ENCODE measurements at regions not wholly inside any gene's neighbourhood (a gene's known extent, or its start where the extent isn't known, plus 50 kb on each side); places are given as distances from the start of the nearest gene placed in this dataset.

DNA sequence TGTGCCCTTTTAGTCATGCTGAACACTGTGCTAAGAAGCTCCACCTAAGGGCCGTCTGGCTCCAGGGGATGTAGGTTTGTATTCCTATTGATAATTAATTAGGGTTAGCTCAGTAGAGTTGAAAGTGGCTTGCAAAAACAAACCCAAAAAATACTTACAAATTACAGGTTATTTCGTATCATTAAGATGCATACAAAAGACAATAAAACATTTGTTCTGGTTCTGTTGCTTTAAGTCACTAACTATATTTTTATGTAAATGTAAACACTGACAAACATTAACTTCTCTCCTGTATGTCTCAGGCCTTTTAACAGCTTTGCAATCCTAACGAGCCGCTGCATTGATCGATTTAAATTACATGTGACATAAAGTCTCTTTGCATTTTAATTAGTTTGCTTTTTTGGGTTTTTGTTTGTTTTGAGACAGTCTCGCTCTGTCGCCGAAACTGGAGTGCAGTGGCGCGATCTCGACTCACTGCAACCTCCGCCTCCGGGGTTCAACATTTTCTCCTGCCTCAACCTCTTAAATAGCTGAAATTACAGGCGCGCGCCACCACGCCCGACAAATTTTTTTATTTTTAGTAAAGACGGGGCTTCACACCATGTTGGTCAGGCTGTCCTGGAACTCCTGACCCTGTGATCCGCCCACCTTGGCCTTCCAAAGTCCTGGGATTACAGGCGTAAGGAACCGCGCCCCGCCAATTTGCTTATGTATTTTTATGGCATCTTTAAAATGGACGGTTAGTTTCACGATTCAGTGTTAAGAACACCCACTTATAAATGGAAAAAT, 110.9 kb downstream of the HFE start:
- peak; percentile 92 for DNase-seq

DNA sequence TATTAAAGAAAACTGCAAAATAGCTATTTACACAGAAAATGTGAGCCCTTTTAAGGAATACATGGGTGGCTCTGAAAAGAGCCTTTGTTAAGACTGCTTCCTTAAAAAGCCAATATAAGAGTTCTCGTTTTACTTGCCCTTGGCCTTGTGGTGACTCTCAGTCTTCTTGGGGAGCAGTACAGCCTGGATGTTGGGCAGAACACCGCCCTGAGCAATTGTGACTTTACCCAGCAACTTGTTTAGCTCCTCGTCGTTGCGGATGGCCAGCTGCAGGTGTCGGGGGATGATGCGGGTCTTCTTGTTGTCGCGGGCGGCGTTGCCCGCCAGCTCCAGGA, 111.5 kb downstream of the HFE start:
- no peak for DNase-seq

DNA sequence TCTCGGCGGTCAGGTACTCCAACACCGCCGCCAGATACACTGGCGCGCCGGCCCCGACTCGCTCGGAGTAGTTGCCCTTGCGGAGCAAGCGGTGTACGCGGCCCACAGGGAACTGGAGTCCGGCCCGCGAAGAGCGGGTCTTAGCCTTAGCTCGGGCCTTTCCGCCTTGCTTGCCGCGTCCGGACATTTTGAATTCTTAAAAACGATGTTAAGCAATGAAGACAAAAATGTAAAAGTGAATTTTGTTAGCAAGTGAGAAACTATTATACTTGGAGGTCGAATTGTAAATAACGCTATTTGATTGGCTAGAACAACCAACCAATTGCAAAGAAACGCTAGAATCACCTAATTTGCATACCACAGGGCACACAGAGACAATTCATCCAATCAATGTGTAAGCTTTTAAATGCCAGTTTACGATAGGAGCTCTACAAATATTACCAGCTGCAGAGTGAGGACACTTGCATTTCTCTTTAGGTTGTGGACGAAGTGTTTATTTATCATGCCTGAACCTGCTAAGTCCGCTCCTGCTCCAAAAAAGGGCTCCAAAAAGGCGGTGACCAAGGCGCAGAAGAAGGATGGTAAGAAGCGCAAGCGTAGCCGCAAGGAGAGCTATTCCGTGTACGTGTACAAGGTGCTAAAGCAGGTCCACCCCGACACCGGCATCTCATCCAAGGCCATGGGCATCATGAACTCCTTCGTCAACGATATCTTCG, 112.0 kb downstream of the HFE start:
- peak; percentile 98 for DNase-seq

DNA sequence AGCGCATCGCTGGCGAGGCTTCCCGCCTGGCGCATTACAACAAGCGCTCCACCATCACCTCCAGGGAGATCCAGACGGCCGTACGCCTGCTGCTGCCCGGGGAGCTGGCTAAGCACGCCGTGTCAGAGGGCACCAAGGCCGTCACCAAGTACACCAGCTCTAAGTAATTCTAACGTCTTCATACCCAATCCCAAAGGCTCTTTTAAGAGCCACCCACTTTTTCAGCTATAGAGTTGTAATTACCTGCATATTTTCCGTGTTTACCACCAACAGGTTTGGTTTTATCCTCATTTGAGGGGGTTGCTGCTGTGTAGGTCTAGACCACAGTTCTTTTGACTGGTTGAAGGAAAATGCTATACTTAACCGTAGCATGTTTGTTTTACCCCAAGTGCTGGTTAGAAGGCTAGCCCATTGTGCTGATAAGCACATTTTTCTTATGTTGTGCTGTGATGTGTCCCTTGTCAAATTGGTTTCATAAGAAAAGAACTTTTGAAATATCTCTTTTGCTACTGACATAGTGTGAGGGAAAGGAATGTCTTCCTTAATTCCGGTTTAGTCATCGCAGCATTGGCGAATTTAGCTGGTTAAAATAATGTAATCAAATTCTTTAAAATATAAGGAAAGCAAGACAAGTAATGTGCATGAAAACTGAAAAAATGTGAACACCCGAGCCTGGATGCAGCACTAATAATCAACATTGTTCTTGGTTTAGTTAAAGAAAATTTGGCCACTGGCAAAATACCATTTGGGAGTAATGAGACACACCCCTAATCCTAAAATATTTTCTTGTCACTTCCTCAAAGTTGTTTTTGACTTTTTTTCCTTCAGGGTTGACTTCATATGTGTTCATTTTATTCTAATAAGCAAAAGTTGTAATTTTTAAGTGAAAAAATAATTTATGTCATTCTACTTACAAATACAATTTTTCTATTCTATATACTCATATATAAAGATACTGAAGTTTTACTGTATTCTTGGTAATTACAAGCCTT, 112.8 kb downstream of the HFE start:
- peak; percentile 92 for DNase-seq

DNA sequence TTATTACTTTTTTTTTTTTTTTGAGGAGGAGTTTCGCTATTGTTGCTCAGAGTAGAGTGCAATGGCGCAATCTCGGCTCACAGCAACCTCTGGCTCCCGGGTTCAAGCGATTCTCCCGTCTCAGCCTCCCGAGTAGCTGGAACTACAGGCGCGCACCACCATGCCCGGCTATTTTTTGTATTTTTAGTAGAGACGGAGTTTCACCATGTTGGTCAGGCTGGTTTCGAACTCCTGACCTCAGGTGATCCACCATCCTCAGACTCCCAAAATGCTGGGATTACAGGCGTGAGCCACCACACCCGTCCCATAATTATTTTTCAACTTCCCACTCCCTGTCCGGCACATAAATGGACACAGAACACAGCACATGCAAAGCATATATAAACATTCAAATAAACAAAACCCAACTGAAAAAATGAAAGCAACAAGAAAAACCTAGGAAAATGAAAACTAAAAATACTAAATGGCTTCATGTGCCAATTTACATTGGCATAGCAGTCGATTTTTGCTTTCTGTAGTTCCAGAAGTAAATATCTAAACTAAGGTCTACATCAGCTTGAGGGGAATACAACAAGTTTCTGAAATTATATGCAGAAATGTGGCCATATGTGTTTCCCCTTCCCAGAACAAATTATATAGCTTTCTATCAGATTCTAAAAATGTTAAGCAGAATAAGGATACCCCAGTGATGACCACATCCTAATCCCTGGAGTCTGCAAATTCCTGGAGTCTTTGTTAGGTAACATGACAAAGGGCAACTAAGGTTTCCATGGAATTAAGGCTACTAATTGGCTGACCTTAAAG, 113.9 kb downstream of the HFE start:
- DNase-seq = no peak

DNA sequence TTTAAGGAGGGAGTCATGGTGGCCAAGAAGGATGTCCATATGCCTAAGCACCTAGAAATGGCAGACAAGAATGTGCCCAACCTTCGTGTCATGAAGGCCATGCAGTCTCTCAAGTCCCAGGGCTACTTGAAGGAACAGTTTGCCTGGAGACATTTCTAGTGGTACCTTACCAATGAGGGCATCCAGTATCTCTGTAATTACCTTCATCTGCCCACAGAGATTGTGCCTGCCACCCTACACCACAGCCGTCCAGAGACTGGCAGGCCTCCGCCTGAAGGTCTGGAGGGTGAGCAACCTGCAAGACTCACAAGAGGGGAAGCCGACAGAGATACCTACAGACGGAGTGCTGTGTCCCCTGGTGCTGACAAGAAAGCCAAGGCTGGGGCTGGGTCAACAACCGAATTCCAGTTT, 115.0 kb downstream of the HFE start:
- DNase-seq = no peak

DNA sequence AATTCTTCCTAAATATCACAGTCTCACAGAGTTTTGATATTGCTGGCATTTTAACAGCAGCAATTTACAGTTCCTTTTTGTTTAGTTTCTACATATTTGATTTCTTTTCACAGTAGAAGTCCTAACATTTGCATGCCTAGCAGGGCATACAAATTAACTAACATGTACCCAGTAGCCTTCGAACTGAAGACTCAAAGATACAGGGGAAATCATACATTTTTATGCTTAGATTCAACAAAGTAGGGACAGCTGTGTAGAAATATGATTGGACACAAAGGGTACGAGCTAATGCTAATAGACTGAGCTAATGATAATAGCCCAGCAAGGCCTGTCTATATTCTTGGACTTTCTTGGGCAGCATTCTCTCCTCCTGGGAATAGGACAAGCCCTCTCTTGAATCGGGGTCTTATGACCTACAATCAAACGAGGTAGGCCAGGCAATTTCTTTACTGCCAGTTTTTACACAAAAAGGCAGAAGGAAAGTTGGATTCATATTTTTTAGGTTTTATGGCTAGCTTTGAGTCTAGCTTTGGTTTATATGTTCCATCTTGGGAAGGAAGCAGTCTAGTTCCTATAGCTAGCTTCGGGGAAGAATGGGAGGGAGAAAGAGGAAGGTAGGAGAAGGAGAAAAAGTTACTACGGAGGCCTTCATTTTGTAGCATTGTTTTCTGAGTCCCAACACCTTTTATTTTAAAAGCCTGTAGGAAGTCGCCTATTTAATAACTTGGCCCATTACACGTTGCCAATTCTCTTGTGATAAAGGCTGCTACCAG, 115.8 kb downstream of the HFE start:
- no peak for DNase-seq

DNA sequence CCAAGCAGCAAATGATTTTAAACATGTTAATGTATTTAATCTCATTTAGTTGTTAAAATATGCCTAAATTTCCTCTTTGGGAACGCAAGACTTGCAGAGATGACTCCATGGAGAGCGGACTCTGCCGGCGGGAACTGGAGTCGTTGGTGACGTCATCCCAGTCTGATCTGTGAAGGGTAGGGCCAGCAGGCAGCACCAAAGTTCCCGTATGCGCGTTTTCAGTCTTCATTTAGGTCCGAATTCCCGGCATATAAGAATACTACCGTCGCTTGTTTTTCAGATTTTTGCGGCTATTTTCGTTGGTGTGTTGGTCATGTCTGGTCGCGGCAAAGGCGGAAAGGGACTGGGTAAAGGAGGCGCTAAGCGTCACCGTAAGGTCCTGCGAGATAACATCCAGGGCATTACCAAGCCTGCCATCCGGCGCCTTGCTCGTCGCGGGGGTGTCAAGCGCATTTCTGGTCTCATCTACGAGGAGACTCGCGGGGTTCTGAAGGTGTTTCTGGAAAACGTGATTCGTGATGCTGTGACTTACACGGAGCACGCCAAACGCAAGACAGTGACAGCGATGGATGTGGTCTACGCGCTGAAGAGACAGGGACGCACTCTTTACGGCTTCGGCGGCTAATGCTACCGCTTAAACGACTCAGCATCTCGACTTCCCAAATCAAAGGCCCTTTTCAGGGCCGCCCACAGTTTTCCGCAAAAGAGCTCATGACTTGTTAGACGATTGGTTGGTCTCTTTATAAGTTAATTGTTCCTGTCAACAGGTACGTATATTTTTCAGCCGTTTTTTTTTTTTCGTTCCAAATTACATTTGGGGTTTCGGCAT, 117.3 kb downstream of the HFE start:
- peak; percentile 99 for DNase-seq

DNA sequence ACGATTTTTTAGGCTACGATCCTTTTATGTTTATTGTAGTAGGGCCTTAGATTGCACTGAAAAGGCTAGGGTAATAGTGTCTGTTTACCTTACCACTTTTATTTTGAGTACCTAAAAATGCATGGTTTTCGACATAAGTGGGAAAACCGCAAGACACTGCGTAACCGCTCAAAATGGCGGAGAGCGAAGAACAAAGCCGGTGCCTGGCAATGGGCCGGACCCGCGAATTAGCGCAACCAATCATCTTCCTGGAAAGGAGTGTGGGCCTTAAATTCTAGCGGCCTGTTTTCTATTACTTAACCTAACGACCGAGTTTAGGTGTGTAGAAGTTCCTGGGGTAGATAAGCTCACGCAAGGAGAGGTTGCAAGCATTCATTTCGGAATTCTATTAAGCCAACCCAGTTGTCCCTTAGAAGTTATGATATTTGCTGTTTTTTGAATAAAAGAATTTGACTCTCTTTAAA, 118.0 kb downstream of the HFE start:
- DNase-seq = peak; percentile 96

DNA sequence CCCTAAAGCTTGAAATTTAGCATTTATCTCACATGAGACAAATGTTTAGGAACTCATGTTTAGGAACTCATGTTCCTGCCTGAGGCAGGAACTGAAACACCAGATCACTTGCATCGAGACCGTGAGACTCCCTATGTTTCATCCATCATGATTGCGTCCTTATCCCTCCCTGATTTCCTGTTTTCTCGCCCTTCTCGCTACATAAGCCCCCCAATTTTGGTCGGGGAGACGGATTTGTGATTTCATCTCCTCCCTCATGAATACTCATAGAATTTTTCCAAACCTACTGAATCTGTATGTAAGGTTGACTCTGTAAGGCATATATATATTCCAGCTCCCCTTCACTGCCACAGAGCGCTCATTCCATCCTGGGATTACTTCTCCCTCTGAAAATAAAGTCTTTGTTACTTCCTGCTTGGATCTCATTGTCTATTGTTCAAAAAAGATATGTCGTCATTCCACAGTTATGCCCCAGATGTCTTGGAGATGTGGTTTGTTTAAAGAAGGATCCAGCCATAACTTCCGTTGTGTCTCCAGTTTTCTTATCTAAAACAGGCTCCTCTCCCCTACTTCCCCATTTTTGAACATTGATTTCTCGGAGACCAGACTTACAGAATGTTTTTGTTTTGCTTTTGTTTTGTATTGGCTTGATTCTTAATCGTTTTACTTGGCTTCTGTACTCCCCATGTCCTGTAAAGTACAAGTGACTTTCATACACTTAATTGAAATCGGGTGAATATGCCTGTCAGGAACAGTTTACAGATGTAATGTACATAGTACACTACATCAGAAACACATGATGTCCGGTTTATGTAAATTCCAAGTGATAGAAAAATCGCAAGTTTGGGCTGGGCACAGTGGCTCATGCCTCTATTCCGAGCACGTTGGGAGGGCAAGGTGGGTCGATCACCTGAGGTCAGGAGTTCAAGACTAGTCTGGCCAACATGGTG, 118.7 kb downstream of the HFE start:
- DNase-seq = peak; percentile 95

DNA sequence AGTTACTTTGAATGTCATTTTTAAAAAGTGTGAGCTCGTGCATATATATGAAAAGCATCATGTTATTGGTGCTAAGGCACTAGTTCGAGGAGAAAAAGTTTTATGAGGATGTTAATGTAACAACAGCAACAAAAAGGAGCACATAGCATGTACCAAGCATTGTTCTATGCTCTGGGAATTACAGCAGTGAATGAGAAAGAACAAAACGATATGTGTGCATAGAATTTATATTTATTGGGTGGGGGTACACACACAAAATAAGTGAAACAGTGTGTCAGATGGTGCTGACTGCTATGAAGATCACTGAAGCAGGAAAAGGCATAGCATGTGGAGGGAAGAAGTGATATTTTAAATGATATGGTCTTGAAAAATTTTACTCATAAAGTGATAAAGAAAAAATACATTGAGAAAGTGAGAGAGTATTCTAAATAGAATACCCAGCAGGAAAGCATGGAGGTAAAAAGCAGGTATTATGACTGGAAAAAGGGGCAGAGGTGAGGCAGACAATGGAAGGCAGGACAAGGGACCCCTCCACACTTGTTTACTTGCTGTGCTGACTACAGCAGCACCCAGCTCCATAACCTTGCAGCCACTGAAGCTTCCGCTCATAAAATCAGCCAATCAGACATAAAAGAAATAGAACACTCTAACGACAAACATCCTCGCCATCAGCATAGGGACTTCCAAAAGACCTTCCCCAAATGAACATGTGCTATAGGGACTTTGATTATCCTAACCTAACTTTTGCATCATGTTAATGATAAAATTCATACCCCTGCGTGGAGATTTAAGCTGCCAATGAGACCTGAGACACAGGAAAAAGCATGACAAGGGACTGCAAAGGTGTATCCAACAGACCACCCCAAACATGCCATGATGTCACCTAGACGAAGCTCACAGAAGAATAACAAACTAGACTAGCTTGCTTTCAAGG, 119.9 kb downstream of the HFE start:
- no peak for DNase-seq

DNA sequence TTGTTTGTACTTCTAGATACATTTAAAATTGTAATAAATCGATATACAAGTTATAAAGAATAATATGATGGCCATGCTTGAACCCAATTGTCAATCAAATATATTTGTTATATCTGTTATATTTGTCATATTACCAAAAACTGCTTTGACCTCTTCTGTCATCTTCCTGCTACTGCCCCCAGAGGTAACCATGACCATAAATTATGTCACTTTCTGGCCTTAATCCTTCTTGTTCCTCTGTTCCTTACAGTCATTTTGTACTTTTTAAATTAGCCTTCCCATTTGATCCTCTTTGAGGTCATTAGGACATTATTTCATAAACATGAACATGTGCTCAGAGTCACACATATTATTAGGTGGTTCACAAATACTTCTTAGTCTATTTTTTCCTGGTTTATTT, 124.7 kb downstream of the HFE start:
- peak; percentile 60 for DNase-seq

DNA sequence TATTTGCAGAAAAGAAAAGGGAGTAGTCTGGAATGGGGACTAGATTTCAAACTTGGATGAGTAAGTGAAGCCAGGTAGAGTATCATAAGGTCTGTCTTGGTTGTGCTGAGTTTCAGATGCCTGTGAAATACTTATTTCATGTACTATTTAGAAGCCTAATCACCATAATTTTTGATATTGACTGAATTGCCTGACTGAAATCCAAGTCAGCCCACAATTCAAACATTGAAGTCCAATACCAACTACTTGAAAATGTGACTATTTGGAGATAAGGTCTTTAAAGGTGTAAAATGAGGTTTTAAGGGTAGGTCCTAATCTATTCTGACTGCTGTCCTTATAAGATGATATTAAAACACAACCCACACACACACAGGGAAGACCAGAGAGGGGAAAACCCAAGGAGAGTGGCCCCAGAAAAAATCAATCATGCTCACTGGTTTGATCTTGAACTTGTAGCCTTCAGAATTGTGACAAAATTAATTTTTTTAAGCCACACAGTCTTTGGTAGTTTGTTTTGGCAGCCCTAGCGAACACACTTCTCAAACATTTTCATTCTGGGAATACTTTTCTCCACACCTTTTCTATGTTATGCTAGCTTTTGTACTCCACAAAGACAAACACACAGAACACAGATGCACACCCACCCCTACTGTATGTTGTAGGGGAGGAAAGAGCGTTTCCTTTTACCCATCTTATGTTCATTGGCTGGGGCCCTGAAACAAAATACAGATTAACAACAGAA, 126.3 kb downstream of the HFE start:
- no peak for DNase-seq

DNA sequence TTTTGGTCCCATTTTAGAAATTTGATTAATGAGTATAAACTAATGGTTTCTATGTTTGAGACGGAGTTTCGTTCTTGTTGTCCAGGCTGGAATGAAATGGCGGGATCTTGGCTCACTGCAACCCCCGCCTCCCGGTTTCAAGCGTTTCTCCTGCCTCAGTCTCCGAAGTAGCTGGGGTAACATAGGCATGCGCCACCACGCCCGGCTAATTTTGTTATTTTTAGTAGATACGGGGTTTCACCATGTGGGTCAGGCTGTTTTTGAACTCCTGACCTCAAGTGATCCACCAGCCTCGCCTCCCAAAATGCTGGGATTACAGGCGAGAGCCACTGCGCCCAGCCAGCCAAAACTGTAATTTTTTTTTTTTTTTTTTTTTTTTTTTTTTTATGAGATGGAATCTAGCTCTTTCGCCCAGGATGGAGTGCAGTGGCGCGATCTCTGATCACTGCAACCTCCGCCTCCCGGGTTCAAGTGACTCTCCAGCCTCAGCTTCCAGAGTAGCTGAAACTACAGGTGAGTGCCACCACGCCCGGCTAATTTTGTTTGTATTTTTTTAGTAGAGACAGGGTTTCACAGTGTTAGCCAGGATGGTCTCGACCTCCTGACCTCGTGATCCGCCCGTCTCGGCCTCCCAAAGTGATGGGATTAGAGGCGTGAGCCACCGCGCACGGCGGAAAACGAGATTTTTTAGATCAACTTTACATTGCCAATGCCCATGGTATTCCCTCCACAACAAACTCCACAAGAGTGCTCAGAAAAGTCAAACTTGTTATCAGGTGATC, 127.8 kb downstream of the HFE start:
- no peak for DNase-seq

DNA sequence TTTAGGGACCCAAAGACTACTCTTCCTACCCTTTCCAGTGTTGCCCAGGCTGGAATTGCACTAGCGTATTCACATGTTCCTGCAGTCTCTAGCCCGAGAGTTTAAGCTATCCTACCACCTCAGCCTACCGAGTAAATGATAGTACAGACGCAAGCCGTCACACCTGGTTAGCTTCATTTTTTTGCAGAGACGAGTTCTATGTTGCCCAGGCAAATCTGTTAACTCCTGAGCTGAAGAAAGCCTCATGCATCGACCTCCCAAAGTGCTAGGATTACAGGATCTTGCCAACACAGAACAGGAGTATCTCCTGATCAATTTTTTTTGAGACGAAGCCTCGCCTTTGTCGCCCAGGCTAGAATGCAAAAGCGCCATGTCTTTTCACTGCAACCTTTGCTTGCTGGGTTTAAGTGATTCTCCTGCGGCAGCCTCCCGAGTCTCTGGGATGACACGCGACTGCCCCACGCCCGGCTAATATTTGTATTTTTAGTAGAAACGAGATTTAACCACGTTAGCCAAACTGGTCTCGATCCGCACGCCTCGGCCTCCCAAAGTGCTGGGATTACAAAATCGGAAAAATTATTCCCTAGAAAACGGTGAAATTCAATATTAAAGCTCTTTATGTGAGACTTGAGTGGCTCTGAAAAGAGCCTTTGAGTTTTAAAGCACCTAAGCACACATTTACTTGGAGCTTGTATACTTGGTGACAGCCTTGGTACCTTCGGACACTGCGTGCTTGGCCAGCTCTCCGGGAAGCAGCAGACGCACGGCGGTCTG, 128.5 kb downstream of the HFE start:
- peak; percentile 83 for DNase-seq

DNA sequence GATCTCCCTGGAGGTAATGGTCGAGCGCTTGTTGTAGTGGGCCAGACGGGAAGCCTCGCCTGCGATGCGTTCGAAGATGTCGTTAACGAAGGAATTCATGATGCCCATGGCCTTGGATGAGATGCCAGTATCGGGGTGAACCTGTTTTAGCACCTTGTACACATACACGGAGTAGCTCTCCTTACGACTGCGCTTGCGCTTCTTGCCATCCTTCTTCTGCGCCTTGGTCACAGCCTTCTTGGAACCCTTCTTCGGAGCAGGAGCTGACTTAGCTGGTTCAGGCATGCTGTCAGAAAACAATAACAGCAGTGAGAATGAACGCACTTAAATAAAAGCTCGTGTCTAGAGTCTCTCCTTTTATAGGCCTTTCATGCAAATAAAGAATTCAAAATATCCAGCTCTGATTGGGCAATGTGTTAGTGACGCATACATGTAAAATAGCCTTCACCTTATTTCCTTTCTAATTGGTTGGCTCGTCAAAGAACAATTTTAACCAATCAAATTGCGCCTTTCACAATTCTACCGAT, 129.2 kb downstream of the HFE start:
- no peak for DNase-seq
